ENCODE measurements at regions not wholly inside any gene's neighbourhood (a gene's known extent, or its start where the extent isn't known, plus 50 kb on each side); places are given as distances from the start of the nearest gene placed in this dataset.
"Not testable (repeated sequence)": the region's sequence is repeated elsewhere in the genome, so short reads cannot be mapped to it uniquely, and the experiment has no call there.

- not testable (repeated sequence) for TF ChIP-seq TAF1 (IDR thresholded peaks at IDR 0.05; ENCODE audit: low read depth, low read length); POLR2AphosphoS5 (IDR thresholded peaks at IDR 0.05; ENCODE audit: low read depth, low read length); POLR2A (IDR thresholded peaks at IDR 0.05; ENCODE audit: low read depth, low read length); PAX5 (IDR thresholded peaks at IDR 0.05; ENCODE audit: insufficient read depth, low read length, severe bottlenecking); POU2F2 (IDR thresholded peaks at IDR 0.05; ENCODE audit: low read depth, low read length)
Measured at GRCh38 chr1:833226-833625, 90.5 kb upstream of the SAMD11 start.
